Endothelial cell of hepatic sinusoid (primary cell): ENCODE measurements at regions not wholly inside any gene's neighbourhood (a gene's known extent, or its start where the extent isn't known, plus 50 kb on each side); places are given as distances from the start of the nearest gene placed in this dataset.

Source experiments
- in situ Hi-C: cut with HindIII; loops from 2 replicates; pipeline ENCODE4 v1.10.0; 2017; ENCODE audit warnings: low sequenced_read_pairs

DNA sequence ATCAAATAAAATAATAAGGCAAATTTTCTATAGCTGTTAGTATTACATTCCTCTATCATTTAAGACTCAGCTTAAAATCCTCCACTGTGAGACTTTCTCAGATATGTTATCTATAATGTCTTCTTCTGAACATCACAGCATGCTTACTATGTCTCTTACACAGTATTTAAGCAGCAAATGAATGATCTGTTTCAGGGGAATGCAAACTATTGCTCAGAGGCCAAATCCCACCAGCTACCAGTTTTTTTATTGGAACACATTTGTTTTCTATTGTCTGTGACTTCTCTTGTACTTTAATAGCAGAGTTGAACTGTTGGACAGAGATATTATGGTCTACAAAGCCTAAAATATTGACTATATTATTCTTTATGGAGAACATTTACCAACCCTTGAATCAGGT, 59.6 kb downstream of the C3orf38 start:
- in situ Hi-C loops: no loop called here

GRCh38 chr3:88211096-88211890, 61.5 kb downstream of the C3orf38 start:
- in situ Hi-C loops: no loop called here

DNA sequence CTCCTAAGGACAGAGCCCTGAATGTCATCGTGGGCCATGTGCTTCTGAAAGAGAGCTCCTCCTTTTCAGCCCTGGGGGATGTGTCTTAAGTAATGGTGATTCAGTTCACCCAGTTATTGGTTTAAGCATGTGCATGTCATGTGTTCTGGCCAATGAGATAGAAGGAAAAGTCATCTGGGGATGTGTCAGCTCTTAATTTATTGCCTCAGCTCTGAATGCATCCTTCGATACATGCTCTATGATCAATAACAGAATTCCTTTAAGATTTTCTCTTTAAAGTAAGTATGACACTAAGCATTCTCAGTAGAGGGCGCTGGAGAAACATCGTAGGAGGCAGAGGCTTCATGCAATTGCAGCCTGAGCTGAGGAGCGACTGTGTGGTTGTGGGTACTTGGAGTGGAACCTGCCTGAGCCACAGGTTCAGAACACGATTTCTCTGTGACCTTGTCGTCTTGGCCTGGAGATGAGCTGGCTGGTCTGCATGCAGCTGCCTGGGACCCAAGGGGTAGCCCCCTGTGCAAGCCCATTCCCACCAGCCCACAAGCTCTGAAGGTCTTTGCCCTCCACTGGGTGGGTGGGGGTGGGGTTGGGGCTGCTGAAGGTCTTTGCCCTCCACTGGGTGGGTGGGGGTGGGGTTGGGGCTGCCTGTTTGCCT, 69.5 kb downstream of the C3orf38 start:
- in situ Hi-C loops: no loop called here

DNA sequence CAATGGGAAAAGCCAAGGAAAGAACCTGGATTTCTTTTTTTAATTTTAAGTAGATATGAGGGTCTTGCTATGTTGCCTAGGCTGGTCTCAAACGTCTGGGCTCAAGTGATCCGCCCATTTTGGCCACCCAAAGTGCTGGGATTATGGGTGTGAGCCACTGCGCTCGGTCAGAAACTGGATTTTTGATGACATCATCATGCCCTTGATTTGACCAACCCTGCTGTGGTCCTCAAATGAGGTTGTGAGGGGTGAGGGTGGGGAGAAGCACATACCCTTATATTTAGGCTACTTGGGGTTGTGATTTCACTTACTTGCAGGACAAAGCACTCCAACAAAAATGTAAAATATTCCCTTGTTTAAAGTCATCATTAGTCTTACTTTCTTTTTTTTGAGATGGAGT, 70.4 kb downstream of the C3orf38 start:
- in situ Hi-C loops: no loop called here

DNA sequence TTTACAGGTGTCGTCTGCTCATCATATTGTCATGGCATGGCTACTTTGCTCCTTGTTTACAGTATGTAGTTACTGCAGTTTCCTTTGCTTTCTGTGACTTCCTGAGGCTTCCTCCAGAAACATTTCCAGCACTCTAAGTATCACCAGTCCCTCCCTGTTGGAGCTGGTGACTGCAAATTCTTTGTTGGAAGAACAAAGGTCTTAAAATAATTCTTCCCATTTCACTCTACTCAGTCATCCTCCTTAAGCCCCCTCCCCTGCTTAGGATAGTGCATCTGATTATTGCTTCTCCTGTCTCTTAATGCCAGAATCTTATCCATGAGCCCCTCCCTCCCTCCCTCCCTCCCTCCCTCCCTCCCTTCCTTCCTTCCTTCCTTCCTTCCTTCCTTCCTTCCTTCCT, 72.0 kb downstream of the C3orf38 start:
- in situ Hi-C loops: no loop called here

DNA sequence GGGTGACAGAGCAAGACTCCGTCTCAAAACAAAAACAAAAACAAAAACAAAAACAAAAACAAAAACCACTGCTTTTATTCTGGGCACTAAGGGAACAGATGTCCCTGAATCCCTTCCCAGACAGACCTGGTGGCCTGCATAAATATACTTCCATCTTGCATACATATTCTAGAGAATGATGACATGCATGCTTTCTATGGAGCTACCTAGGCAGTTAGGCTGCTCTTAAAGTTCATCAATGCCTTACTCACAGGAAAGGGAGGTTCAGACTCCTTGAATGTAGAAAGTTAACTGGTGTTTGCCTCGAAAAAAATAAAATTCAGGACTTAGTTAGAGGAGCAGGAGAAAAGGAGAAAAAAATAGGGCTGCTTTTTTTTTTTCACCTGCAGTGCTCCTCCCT, 72.6 kb downstream of the C3orf38 start:
- in situ Hi-C loops: no loop called here

DNA sequence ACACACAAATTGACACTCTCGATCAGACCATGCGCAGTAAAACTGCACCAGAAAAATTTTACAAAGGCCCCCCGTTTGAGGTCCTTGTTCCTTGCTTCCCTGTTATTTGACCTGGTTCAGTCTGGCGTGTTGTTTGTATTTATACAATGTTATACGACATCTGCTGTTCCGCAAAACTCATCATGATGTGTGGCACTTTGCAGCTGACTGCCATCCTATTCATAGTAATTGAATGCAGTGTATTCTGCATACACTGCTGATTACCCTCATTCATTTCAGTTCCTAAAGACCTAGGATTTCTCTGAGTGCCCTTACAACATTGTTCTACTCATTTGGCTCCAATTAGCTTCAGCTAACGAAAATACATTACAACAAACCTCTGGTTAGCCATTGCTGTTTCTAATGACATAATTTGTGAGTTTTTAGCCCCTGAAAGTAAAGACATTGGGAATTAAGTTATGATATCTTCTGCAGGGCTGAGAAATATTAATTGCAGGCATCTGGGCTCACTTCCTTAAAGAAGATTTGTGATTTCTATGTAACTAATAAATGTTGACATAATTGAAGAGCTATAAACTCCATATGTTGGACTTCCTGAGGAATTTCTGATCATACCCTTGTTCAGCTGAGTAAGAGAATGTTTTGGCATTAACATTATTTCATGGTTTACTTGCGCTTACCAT, 75.7 kb downstream of the C3orf38 start:
- in situ Hi-C loops: no loop called here

- in situ Hi-C loops: no loop called here
Observed at GRCh38 chr3:88226910-88227309, 77.2 kb downstream of the C3orf38 start.

- in situ Hi-C loops: no loop called here
Observed at GRCh38 chr3:88230638-88231037, 80.9 kb downstream of the C3orf38 start.

DNA sequence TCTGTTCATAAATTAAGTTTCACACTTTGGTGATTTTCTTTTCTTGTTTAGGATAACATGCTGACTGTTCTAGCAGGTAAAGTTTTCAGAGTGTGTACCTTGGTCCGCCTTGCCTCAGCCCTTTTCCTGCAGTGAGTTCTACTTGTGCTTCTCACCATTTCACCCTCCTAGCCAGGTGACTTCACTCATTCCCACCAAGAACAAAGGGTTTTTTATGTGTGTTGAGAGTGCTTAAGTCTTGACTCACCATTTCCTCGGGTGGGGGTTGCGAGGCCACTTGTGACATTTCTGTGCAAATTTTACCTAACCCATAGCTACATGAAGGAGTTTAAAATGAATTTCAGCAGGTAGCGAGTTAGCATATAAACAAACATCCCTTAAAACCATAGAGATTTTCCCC, 81.4 kb downstream of the C3orf38 start:
- in situ Hi-C loops: no loop called here

- in situ Hi-C loops: no loop called here
Observed at GRCh38 chr3:88231632-88232031, 81.9 kb downstream of the C3orf38 start.

DNA sequence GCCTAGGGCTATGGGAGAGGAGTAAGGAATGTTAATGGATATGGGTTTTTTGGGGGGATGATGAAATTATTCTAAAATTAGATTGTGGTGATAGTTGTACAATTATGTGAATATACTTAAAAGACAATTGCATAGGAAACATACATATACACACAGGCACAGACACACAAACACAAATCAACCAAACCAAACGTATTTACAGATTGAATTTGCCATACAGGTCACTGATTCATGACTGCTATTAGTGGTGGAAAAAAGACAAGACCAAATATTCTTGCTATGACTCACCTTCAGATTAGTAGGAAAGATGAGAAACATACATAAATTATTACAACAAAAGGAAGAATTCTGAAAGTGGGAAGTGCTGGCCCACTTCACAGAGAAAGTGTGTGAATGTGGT, 85.3 kb downstream of the C3orf38 start:
- in situ Hi-C loops: no loop called here

DNA sequence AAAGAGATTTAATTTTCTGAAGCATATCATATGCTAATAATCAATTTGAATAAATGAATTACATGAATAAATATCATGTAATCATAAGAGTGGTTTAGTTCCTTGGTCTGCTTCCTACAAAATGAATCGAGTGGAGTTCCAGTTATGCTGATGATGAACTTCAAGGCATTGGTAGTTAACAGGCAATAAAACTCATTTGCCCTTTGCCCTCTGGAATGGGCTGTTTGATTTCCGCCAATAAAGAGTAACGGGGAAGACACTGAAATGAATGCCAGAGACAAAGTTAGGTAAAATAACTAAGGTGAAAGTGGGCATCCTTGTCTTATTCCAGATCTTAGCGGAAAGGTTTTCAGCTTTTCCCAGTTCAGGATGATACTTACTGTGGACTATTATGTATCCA, 90.1 kb downstream of the C3orf38 start:
- in situ Hi-C loops: no loop called here

DNA sequence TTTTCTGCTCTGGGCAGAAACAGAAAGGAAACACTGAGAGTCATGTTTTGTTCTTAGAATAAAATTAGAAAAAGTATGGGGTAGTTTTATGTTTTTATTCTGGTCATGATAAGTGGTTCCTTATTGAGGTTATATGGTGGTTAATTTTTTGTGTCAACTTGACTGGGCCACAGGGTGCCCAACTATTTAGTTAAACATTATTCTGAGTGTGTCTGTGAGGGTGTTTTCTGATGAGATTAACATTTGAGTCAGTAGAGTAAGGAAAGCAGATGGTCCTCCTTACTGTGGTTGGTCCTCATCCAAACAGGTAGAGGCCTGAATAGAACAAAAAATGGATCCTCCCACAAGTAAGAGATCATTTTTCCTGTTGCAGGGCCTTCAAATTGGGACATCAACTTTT, 98.9 kb downstream of the C3orf38 start:
- in situ Hi-C loops: no loop called here

DNA sequence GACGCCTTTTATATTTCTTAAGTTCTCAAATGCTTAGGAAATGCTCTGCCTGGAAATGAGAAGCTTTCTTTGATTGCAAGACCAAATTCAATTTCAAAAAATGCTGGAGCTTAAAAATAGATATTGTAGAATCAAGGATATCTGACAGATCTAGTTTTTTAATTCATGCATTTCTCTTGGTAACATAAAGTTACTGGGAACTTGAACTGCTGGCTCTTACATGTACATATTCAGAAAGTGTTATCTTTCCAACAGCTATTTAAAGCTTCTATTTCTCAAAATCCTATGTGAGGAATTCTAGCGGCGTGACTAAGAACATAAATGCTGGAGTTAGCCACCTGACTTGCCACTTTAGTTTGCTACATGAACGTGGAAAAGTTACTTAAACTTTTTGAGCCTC, 109.3 kb downstream of the C3orf38 start:
- in situ Hi-C loops: no loop called here

- in situ Hi-C loops: no loop called here
Observed at GRCh38 chr3:88262527-88262926, 112.8 kb downstream of the C3orf38 start.

- in situ Hi-C loops: no loop called here
Observed at GRCh38 chr3:88263417-88264100, 113.8 kb downstream of the C3orf38 start.

- in situ Hi-C loops: no loop called here
Observed at GRCh38 chr3:88267441-88267840, 117.7 kb downstream of the C3orf38 start.

- in situ Hi-C loops: no loop called here
Observed at GRCh38 chr3:88267847-88268246, 118.1 kb downstream of the C3orf38 start.

GRCh38 chr3:88280326-88280725, 130.6 kb downstream of the C3orf38 start:
- in situ Hi-C loops: no loop called here

- in situ Hi-C loops: no loop called here
Observed at GRCh38 chr3:88282528-88283241, 132.9 kb downstream of the C3orf38 start.
